ENCODE measurements at regions not wholly inside any gene's neighbourhood (a gene's known extent, or its start where the extent isn't known, plus 50 kb on each side); places are given as distances from the start of the nearest gene placed in this dataset.

DNA sequence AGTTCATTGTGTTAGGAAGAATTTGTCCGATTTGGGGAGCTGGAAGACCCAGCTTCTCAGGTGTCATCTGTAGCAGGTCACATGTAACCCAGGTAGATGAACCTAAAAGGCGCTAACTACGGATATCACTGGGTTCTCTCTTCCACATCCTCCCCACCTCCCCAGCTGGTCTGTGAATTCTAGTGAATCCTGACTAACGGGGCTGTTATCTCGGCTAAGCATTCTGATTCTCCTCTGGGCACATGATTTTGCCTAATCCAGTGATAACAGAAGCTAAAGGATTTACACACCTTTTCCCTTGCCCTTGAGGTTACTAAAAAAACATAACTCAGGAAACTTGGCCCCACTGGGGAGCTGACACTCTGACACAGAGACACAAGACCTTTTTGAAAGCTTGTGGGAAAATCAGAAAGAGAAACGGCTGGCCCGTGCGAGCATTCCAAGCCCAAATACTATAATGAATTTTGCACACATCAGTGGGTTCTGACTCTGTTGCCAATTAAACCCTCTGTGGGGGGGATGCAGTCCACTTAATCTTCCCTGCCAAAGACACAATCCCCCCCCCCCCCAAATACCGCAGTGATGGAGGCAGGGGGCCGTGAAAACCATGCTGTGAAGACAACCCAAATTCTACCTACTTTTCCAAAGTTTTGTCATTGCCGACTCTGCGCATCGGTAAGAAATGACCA is 81.0 kb upstream of the FZD10 start:
- Histone ChIP-seq H3K27me3 (peaks cover 0 to 44% (median 25%) of the 10 kb centered on the region in 7 donors), H3K4me3 (no peak overlapping the region), H3K27ac (no peak overlapping the region), H3K4me1 (peaks cover 0 to 3% (median 0%) of the 10 kb centered on the region in 9 donors), H3K9me3 (peaks cover 0 to 28% (median 0%) of the 10 kb centered on the region in 11 donors), H3K36me3 (no peaks in the 10 kb centered on the region)
- no peak for TF ChIP-seq CTCF (IDR thresholded peaks at IDR 0.05)
- intact Hi-C loops (cut with DNase I): no loop called here
- DNase-seq (no peak), ATAC-seq (no peak)
- 25 to 29% methylated on average over 13 of the region's 13 CpGs for WGBS, 2 donors

GRCh38 chr12:130083002-130083401 is 79.3 kb upstream of the FZD10 start:
- H3K27ac ChIP-seq: no peak overlapping the region
- H3K4me1 ChIP-seq: peaks cover 0 to 8% (median 0%) of the 10 kb centered on the region in 9 donors
- ATAC-seq (no peak), DNase-seq (no peak)
- intact Hi-C loops (cut with DNase I): no loop called here
- peaks cover 0 to 54% (median 31%) of the 10 kb centered on the region in 7 donors for H3K27me3 ChIP-seq
- H3K36me3 ChIP-seq: no peaks in the 10 kb centered on the region
- no peak overlapping the region for H3K4me3 ChIP-seq
- TF ChIP-seq CTCF (IDR thresholded peaks at IDR 0.05): no peak
- WGBS, 2 donors: 66 to 67% methylated on average over 6 of the region's 6 CpGs
- H3K9me3 ChIP-seq: peaks cover 0 to 13% (median 0%) of the 10 kb centered on the region in 11 donors

- Histone ChIP-seq H3K36me3 (no peaks in the 10 kb centered on the region), H3K27ac (no peak overlapping the region), H3K27me3 (peaks cover 0 to 54% (median 31%) of the 10 kb centered on the region in 7 donors), H3K4me1 (peaks cover 0 to 8% (median 0%) of the 10 kb centered on the region in 9 donors), H3K9me3 (peaks cover 0 to 7% (median 0%) of the 10 kb centered on the region in 11 donors), H3K4me3 (no peak overlapping the region)
- ATAC-seq (no peak), DNase-seq (no peak)
- no peak for TF ChIP-seq CTCF (IDR thresholded peaks at IDR 0.05)
- WGBS, 2 donors: 86 to 88% methylated on average over 8 of the region's 8 CpGs
- intact Hi-C loops (cut with DNase I): no loop called here
Observed at GRCh38 chr12:130083734-130084133, 78.5 kb upstream of the FZD10 start.

- H3K27ac ChIP-seq: no peak overlapping the region
- H3K4me1 ChIP-seq: peaks cover 0 to 8% (median 0%) of the 10 kb centered on the region in 9 donors
- no peak overlapping the region for H3K4me3 ChIP-seq
- intact Hi-C loops (cut with DNase I): no loop called here
- no peak for ATAC-seq
- TF ChIP-seq CTCF (IDR thresholded peaks at IDR 0.05): no peak
- peaks cover 0 to 54% (median 27%) of the 10 kb centered on the region in 7 donors for H3K27me3 ChIP-seq
- DNase-seq: no peak
- H3K36me3 ChIP-seq: no peaks in the 10 kb centered on the region
- peaks cover 0 to under 1% (median 0%) of the 10 kb centered on the region in 11 donors for H3K9me3 ChIP-seq
- WGBS, 2 donors: 70 to 74% methylated on average over 8 of the region's 8 CpGs
Observed at GRCh38 chr12:130084359-130084758, 77.9 kb upstream of the FZD10 start.

Measured in heart right ventricle (tissue), 16 donors.